Stimulated activated CD4-positive, alpha-beta T cell treated with anti-CD3 and anti-CD28 coated beads, Interleukin-12 subunit alpha, Interleukin-12 subunit beta, amount 100 ng/mL, for 24 hours (primary cell): ENCODE measurements at regions not wholly inside any gene's neighbourhood (a gene's known extent, or its start where the extent isn't known, plus 50 kb on each side); places are given as distances from the start of the nearest gene placed in this dataset.

Source experiments
- DNase-seq, 2 experiments: peaks; one replicate each; pipeline ENCODE4 v3.0.0-alpha.2; 2020; ENCODE audit warnings: low read depth in 2 of 2

DNA sequence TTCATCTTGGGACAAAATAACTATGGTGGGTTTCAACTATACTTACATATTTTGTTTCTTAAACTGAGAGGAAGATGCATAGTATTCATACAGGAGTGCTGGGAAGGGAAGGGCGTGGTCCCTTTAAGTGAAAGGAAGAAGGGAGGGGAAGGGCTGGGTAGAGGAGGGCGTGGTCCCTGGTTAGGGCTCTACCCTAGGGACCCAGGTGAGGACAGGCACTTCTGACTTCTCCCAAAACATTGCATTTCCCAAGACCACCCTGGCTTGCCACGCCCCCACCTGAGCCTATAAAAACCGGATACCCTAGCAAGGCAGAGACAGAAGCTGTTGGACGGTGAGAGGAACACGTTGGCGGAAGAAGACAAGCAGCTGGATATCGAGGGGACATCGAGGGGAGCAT lies 157.6 kb upstream of the PLXNA4 start:
- no peak for DNase-seq

DNA sequence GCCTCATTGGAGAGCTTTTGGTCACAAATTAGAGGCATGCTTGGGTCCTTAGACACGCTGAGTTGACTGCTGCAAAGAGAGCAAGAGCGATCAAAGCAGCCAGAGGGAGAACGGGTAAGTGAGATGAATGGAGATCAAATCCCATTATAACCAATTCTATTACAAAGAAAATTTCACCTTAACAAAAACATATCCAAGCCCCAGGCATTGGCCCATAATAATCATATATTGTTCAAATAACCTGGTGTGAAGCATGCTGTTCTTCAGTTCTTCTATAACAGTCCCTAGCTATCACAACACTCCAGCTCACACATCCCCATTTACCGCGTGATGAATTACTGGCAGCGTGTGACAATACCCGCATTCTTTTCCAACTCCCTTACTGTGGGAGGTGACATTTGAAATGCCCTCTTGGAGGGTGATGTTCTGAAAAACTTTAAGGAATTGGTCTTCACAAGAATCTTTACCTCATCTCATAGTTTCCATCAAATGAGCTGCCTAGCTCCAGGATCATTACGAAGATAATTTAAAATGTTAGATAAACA lies 156.1 kb upstream of the PLXNA4 start:
- DNase-seq, result no peak

DNA sequence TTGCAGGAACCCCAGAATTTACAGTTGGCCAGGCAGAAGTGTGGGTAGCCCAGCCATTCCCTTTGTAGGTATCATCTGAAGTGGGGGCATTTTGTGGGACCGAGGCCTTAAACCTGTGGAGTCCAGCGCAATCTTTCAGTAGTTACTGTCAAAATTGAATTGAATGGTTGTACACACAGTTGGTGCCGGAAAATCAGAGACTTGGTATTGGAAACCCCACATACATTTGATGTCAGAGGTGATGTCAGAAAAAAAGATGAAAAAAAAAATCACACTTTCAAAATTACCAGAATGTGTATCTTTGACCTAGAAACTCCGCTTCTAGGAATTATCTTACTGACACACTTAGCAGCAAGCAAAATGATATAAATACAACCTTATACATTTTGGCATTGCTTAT lies 153.8 kb upstream of the PLXNA4 start:
- no peak for DNase-seq

DNA sequence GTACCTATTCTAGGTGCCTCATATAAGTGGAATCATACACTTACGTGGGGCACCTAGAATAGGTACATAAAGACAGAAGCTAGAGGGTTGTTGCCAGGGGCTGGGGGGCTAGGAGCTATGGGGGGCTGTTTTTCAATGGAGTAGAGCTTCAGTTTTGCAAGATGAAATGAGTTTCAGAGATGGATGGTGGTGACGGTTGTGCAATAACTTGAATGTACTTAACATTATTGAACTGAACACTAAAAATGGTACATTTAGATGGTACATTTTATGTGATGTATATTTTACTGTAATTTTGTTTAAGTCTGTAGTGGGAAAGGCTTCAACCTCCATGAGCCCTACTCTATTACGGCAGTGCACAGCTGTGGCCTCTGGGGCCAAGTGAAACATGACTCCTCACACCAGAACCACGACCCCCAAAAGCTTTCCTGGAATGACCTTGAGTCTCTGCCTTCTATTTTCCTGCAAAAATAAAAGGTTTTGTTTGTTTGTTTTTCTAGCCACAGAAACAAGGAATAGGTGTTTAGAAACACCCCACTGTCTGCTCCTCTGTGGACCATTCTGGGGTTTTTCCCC lies 147.3 kb upstream of the PLXNA4 start:
- no peak for DNase-seq

DNA sequence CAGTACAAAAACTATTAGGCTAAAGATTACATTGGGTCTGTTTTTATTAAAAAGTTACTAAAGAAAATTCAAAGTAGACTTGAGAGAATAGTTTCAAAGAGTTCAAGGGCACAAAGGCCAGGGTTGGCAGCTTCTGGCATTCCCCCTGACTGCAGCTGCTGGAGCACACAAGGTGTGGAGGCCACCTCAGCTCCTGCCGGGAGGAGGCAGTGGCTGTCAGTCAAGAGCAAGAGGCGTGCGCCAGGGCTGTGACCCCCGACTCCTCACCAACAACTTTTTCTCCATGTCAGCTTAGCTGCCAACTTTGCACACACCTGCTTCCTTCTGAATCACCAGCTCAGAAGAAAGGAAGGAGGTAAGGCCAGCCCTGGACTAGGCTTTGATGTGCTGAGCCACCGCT lies 144.6 kb upstream of the PLXNA4 start:
- DNase-seq, result no peak

DNA sequence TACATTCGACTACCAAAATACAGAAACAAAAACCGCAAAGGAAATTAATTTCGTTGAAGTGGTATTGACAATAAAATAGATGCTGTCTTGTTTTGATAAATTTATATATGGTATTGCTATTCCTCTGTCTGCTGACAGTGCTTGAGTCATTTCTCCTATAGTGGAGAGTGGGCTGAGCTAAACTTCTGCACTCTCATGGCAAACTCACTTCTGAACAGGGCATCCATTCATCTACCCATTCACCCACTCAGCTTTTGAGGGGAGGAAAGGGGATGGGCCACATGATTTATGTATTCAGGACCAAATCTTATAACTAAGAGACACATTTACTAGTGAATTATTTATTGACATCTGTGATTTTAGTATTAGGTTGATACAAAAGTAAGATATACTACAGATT lies 137.6 kb upstream of the PLXNA4 start:
- DNase-seq, result no peak

DNA sequence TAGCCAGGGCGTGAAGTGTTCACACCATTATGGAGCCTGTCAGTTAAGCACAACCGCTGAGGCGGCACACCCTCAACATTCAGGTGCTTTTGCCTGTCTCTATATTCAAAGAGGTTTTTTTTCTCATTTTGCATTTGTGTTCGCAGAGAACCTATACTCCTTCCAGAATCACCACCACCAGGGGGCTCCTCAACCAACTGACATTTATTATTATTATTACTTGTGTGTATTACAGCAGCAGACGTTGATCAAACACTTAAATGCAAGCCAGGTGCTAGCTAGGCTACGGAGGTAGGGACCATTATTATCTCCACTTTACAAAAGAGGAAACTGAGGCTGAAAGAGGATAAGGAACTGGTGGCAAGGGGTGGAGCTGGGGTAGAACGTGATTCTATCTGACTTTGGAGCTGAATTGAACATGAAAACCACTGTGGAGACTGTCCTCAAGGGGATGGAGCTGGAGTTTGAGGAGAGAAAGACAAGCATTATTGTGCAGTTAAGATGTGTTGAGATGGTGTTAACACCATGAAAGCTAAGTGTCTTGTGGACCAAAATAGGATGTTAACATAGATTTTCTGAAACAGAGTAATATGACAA lies 133.8 kb upstream of the PLXNA4 start:
- DNase-seq, result no peak

DNA sequence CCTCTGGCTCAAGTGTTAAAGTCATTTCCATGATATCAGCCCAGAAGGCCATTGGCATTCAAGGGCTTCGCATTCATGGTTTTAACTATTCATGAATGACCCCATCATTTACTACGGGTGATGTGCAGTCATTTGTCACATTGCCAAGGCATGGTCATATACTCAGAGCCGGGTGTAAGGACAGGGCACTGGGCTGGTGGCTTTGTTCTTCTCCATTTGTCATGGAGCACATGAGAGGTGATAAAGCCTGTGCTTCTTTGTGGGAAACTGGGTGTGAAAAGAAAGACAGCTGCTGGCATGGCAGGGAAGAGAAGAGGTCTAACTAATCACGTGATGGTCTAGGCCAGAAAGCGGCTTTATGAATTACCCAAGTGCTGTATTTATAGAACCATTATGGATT lies 132.2 kb upstream of the PLXNA4 start:
- DNase-seq, result no peak

DNA sequence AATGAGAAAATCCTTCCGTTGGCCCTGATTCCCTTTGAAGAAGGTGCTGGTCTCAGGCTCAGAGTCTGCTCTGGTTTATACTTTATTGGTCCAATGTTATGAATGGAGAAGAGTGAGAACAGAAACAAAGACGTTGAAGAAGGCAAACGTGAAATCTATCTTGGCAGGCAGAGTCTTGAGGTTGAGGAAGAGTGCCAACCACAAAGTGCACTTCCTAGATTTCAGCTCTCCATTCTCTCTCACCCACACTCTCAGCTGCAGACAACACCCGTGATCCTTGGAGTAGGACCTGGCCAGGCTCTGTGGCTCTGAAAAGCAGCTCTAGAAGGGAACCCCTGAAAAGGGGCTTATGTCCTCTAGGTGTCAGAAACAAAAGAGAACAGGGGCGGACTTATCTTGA lies 128.9 kb upstream of the PLXNA4 start:
- DNase-seq, result no peak

DNA sequence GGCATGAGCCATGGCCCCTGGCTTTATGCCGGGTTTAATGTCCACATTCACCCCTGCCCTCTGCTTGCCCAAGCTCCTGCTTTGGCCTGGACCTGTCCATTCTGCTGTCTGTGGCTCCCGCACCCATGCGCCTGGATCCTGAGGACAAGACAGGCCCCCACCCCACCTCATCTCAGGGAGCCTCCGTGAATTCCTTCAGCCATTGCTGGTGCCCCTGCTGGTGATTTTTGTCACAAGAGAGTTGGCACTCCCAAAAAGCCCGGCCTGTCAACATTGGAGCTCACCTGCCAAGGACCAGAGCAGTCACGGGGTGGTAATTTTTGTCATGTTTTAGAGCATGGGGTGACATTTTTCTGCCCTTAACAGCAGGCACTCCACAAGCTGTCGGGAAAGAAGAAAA lies 127.5 kb upstream of the PLXNA4 start:
- DNase-seq, result no peak

DNA sequence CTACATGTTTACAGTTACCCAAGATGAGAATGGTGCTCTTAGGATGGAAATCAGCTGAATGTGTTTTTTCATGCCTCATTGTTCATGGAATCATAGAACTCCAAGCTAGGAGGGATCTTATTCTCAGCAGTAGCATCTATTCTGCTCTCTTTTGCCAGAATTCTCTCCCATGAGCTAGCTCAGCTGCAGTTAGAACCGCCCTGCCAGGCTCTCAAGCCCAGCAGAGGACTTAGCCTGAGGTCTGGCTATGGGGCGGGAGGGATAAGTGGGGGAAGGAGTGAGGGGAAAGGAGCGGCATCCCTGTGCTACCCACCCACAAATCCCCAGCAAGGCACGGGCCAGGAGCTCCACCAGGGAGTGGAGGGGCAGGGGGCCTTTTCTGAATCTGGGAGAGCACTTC lies 120.7 kb upstream of the PLXNA4 start:
- no peak for DNase-seq

DNA sequence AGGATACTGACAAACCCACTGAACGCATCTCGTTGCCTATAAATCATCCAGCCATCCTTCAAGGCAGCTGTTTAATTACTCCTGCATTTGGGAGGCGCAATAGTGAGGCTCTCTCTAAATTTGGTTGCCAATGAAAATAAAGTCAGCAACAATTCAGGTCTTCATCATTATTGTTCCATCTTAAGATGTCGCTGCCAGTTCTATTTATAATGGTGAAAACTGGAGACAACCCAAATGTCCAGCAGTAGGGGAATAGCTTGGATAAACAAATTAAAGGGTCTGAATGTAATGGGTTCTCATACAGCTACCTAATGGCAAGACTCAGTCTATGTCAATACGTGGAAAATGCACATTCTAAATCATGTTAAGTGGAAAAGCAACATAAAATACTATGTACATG lies 120.1 kb upstream of the PLXNA4 start:
- no peak for DNase-seq

DNA sequence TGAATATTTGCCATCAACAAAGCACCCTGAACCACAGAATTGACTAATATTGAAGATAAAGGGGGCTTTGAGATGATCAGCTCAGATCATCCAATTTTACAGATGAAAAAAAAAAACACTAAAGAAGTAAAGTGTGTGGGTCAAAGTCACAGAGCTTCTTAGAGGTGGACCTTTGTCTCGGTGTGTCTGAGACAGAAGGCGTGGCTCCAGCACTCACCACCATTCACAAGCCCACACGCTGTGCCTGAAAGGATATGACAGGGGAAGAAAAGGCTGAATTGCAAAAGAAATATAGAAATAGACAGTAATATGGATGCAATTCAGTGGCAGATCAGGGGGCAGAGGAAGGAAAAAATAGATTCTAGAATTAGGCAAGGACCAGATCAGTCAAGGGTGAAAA lies 114.9 kb upstream of the PLXNA4 start:
- no peak for DNase-seq

DNA sequence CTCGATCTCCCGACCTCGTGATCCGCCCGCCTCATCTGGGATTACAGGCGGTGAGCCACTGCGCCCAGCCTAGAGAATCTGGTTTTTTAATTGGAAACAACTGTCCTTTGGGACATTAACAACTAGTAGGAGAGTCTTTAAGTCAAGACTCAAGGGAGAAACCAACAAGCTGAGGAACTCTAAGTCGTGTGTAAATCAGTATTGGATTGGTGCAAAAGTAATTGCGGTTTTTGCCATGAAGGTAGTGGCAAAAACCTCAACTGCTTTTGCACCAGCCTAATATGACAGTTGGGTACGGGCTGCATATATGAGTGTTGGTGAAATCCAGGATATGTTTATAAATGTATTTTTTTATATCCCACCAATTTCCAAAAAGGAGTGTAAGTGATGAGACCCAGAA lies 113.9 kb upstream of the PLXNA4 start:
- no peak for DNase-seq

DNA sequence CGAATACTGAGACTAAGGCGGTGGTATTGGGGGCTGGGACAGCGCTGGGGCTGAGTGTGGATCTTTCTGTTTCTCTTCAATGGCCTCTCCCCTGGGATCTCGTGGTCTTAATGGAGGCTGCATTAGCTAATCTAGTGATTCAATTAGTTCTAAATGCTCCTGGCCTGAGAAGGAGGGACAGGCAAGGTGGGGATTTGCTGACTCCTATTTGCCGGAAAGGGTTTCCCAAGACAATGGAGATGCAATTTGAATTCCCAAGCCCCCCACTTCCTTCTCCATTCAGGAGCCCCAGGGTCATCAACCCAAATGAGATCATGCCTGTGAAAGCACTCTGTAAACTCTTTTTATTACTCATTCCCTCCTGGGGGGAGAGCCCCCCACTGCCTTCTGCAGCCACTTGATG lies 111.7 kb upstream of the PLXNA4 start:
- DNase-seq, result no peak

DNA sequence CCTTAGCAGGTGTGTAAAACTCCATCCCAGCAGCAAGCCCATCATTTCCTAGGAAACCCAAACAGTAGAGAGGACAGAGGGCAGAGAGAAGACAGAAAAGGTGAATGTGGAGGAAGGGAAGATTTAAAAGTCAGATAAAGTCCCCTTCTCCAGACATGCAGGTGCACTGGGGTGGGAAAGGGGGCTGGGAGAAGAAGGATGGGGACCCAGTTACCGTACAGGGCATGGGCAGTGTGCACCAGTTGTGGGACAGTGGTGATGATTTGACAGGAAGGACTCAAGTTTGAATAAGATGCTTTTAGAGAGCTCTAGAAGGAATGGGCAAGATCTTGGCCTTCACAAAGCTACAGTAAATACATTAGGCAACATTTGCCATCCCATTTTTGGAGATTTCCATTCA lies 110.7 kb upstream of the PLXNA4 start:
- no peak for DNase-seq

DNA sequence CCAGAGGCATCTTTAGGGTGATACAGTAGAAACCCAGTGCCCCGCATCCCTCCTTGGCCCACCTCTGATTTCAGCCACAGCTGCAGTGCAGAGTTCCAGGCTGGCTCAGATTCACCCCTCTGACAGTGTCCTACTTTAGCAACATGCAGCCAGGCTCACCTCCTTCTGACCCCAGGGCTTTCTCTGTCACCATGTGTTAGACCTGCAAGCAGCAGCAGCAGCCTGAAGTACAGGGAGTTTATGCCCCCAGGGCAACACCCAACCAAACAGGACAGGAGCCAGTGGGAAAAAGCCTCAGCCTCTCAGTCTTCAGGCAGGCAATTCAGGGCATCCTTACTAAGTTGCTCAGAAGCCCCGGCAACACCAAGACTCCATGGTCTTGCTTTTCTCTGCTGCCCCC lies 109.0 kb upstream of the PLXNA4 start:
- DNase-seq, result no peak

DNA sequence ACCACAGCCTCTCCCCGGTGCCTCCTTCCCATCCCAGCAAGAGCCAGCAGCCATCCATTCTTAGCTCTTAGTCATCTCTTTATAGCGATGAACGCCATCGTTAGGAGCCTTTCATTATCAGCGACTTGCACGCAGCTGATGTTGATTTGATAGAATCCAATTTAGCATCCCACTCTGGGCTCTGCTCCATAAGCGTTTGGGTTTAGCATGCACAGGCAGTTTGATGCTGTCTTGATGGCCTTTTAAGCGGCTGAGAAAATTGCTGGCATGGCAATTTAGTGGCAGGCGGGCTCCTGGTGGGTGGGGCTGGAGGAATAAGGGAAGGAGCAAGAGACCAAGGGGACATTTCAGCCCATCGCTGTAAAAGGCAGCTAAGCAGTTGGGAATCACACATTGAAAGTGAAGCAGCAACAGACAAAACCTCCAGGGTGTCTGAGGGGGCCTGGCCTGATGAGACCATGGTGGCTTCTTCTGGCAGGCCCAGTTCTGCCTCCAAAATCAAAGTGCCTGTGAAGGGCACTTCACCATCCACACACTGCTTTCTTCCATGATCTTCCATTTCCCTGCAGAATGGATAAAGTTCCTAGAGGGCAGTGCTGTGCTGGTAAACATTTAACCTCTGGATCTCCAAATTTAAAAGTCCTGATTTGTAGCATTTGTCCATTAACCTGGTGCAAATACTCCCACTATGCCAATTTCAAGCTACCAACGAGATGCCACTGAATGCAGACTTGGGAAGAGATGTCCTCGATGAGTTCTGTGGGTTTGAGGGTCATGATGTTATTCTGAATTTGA lies 107.8 kb upstream of the PLXNA4 start:
- DNase-seq, result no peak

DNA sequence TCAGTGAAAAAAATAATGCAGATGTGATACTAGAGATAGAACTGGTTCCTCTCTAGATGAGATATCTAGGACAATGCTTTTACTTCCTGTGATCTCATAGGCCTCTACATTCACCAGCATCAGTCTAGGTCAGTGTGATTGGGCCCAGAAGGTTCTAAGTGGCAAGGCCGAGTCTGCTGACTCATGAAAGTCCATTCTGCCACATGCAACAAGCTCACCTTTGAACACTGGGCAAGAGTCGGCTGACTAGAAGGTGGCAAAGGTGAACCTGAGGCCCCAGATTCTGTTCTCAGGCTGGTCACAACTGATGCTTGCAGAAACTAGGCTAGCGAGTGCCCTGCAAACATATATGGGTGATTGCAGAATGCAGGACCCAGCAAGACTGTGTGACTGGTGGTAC lies 105.7 kb upstream of the PLXNA4 start:
- no peak for DNase-seq

DNA sequence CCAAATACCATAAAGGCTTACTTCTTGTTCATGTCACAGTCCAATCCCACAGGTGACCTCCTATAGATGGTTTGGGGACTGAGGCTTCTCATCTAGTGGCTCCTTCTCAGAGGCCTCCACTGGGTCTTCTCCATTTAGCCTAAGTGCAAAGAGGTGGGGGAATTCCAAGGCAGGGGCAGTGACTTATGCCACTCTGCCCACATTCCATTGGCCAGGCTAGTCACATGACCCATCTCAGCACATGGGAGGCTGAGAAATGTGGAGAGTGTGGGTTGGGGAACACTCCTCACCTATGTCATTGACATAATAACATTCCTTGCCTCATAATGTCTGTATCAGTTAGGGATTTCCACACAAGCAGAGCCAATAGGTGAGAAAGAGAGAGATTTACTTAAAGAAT lies 104.3 kb upstream of the PLXNA4 start:
- DNase-seq, result no peak

DNA sequence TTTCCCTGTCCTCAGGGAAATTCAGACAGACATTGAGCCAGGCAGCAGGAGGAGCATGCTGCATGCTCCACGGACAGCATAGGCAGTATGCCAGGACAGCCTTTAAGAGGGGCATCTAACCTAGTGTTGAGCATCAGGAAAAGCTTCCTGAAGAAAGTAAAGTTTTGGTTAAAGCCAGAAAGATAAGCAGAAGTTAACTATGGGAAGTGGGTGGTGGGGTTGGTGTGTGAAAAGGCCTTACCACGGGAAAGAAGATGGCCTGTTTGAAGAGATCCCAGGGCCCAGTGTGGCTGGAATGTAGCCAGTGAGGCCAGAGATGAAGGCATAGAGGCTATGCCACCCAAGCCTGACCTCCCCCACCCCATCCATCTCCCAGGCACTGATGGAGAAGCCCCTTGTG lies 102.4 kb upstream of the PLXNA4 start:
- DNase-seq, result no peak

DNA sequence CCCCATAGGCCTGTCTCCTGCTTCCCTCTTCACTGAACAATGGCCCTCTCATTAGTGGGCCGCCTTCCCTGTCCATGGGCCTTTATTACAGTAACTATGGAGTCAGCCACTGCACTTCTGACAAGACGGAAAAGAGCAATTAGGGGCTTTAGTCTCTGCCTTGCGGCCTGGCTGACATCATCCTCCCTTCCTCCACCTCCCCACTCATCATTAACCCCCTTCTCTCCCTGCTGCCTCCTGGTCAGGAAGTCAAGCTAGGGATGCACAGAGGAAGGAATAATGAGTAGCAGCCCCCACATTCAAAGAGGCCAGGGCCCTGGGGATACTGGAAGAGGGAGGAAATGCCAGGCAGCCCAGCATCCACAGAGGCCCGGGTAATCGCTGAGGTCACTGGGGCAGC lies 101.6 kb upstream of the PLXNA4 start:
- no peak for DNase-seq
